ENCODE measurements at regions not wholly inside any gene's neighbourhood (a gene's known extent, or its start where the extent isn't known, plus 50 kb on each side); places are given as distances from the start of the nearest gene placed in this dataset.

GRCh38 chr9:115232181-115232774, 114.3 kb upstream of the TNC start:
- TF ChIP-seq, protein P1, sequence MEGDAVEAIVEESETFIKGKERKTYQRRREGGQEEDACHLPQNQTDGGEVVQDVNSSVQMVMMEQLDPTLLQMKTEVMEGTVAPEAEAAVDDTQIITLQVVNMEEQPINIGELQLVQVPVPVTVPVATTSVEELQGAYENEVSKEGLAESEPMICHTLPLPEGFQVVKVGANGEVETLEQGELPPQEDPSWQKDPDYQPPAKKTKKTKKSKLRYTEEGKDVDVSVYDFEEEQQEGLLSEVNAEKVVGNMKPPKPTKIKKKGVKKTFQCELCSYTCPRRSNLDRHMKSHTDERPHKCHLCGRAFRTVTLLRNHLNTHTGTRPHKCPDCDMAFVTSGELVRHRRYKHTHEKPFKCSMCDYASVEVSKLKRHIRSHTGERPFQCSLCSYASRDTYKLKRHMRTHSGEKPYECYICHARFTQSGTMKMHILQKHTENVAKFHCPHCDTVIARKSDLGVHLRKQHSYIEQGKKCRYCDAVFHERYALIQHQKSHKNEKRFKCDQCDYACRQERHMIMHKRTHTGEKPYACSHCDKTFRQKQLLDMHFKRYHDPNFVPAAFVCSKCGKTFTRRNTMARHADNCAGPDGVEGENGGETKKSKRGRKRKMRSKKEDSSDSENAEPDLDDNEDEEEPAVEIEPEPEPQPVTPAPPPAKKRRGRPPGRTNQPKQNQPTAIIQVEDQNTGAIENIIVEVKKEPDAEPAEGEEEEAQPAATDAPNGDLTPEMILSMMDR (IDR thresholded peaks at IDR 0.05), result no peak
- TF ChIP-seq ZFX (IDR thresholded peaks at IDR 0.05; ENCODE audit: borderline replicate concordance), result no peak

DNA sequence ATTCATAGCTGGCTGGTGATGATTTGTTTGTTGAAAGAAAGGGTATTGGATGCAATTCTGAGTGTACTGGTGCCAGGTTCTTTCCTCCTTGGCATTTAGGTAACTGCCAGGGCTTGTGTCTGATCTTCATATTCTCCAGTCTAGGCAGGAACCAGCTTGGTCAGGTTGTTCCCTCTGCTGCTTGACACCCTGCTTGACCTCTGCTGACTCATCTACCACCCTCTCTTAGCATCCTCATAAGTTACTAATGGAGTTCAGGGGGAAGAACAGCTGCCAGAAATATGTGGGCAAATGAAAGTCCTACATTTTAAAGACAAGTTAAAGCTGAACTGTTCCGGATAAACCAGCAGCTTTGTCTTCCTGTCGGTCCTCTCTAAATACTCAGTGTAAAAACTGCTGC, 116.1 kb upstream of the TNC start:
- no peak for TF ChIP-seq ZFX (IDR thresholded peaks at IDR 0.05; ENCODE audit: borderline replicate concordance)
- TF ChIP-seq, protein P1 (IDR thresholded peaks at IDR 0.05), result no peak
- H3K27ac ChIP-seq, result no peak overlapping the region

More at GRCh38 chr9:115232181-115232774, 114.3 kb upstream of the TNC start:
- no peak overlapping the region for H3K27ac ChIP-seq

DNA sequence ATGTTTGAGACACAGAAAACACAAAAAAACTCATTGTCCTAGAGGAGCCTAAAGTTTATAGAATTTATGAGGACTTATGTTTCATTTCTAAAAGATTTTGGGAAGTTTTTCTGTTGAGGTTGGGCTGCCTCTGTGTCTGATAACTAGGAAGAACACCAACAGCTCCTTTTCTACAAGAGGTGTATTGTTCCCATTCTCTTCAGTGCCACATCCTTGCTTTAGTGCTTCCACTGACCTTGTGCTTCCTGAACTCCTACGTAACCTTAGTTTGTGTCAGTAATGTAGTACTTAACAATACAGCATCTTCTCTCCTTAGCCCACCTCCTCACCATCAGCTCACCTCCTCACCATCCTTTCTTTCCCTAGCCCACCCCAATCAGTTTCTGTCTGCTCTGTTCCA, 117.3 kb upstream of the TNC start:
- TF ChIP-seq, protein P1 (IDR thresholded peaks at IDR 0.05), result no peak
- no peak for TF ChIP-seq ZFX (IDR thresholded peaks at IDR 0.05; ENCODE audit: borderline replicate concordance)
- H3K27ac ChIP-seq, result no peak overlapping the region

DNA sequence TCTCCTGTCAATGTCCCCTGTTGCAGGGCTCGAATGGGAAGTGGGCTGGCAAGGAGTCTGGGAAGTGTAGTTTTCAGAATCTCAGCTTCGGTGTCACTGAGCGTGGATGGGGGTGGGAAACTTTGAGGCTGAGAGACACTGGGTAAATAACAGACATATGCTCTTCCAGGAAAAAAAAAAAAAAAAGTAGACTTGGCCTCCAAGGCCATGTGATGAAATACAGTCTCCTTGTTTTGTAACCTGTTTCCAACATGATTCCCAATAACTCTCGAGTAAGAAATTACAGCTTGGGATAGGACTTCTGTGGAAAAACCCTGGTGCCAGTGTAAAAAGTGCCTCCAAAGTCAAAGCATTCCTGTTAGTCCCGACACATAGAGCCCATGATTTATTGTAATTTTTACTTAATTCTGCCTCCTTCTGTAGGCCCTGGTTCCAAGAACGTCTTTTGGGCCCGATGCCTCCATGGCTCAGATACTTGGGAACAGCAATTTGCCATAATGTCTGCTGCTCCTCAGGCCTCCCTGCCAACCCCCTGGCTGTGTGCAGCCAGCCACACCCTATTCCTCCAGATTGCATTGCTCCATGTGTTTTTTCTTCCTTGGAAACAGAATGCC, 119.5 kb upstream of the TNC start:
- H3K27ac ChIP-seq, result no peak overlapping the region
- TF ChIP-seq, protein P1 (IDR thresholded peaks at IDR 0.05), result no peak
- TF ChIP-seq ZFX (IDR thresholded peaks at IDR 0.05; ENCODE audit: borderline replicate concordance), result no peak

- TF ChIP-seq ZFX (IDR thresholded peaks at IDR 0.05; ENCODE audit: borderline replicate concordance), result no peak
- TF ChIP-seq, protein P1 (IDR thresholded peaks at IDR 0.05), result no peak
- no peak overlapping the region for H3K27ac ChIP-seq
These were observed 122.7 kb upstream of the TNC start for GRCh38 chr9:115240676-115241075.

- peak overlapping the region; percentile 18; the same call in 1 of the 2 replicates for H3K27ac ChIP-seq
- TF ChIP-seq, protein P1 (IDR thresholded peaks at IDR 0.05), result no peak
- no peak for TF ChIP-seq ZFX (IDR thresholded peaks at IDR 0.05; ENCODE audit: borderline replicate concordance)
These were observed 123.7 kb upstream of the TNC start for GRCh38 chr9:115241641-115242040.

GRCh38 chr9:115249488-115249887, 131.5 kb upstream of the TNC start:
- TF ChIP-seq, protein P1 (IDR thresholded peaks at IDR 0.05), result no peak
- no peak for TF ChIP-seq ZFX (IDR thresholded peaks at IDR 0.05; ENCODE audit: borderline replicate concordance)

More at GRCh38 chr9:115249488-115249887, 131.5 kb upstream of the TNC start:
- H3K27ac ChIP-seq, result no peak overlapping the region

All from 22Rv1 (cell line).